GM06990 (cell line): ENCODE measurements at regions not wholly inside any gene's neighbourhood (a gene's known extent, or its start where the extent isn't known, plus 50 kb on each side); places are given as distances from the start of the nearest gene placed in this dataset.

Source experiments
- DNase-seq: peaks from one replicate; pipeline ENCODE4 v3.0.0-alpha.2; 2011; ENCODE audit not compliant: insufficient read length; ENCODE audit errors: extremely low read depth
- H3K27me3 ChIP-seq: replicated peaks from 2 replicates; pipeline ENCODE4 v1.6.0; 2011; ENCODE audit warnings: low read length; ENCODE audit not compliant: control insufficient read depth, insufficient read depth
- H3K36me3 ChIP-seq: 2 replicates; pipeline ENCODE4 v1.5.1; 2011; ENCODE audit warnings: low read length; ENCODE audit not compliant: control insufficient read depth, insufficient read depth
- H3K4me3 ChIP-seq: replicated peaks from 2 replicates; pipeline ENCODE4 v1.5.1; 2011; ENCODE audit warnings: low read depth, mild to moderate bottlenecking, control low read depth, low read length
- CTCF ChIP-seq: IDR thresholded peaks from 2 replicates; pipeline ENCODE4 v1.5.1; 2011; ENCODE audit warnings: low read length, control low read depth, mild to moderate bottlenecking, inconsistent platforms; ENCODE audit not compliant: insufficient read depth, poor library complexity, severe bottlenecking

- Histone ChIP-seq H3K36me3 (no peaks in the 10 kb centered on the region), H3K27me3 (no peaks in the 10 kb centered on the region), H3K4me3 (no peak overlapping the region)
- DNase-seq: no peak
- TF ChIP-seq CTCF: no peak
Observed at GRCh38 chr2:128930101-128930500, 611.4 kb upstream of the HS6ST1 start.

- TF ChIP-seq CTCF: no peak
- no peaks in the 10 kb centered on the region for H3K36me3 ChIP-seq
- no peak for DNase-seq
Observed at GRCh38 chr2:128940378-128940777, 621.7 kb upstream of the HS6ST1 start.

GRCh38 chr2:128941751-128942150 is 623.1 kb upstream of the HS6ST1 start:
- Histone ChIP-seq H3K36me3 (no peaks in the 10 kb centered on the region), H3K4me3 (no peak overlapping the region), H3K27me3 (no peaks in the 10 kb centered on the region)
- DNase-seq: no peak
- no peak for TF ChIP-seq CTCF

More at GRCh38 chr2:128940378-128940777, 621.7 kb upstream of the HS6ST1 start:
- Histone ChIP-seq H3K4me3 (no peak overlapping the region), H3K27me3 (no peaks in the 10 kb centered on the region)

- DNase-seq: no peak
- no peak for TF ChIP-seq CTCF
- Histone ChIP-seq H3K36me3 (no peaks in the 10 kb centered on the region), H3K4me3 (no peak overlapping the region), H3K27me3 (no peaks in the 10 kb centered on the region)
Observed at GRCh38 chr2:128949360-128949759, 630.7 kb upstream of the HS6ST1 start.

- Histone ChIP-seq H3K4me3 (no peak overlapping the region), H3K36me3 (no peaks in the 10 kb centered on the region), H3K27me3 (no peaks in the 10 kb centered on the region)
- TF ChIP-seq CTCF: no peak
- DNase-seq: no peak
Observed at GRCh38 chr2:128950758-128951157, 632.1 kb upstream of the HS6ST1 start.

- DNase-seq: no peak
- no peak overlapping the region for H3K4me3 ChIP-seq
- TF ChIP-seq CTCF: no peak
- H3K27me3 ChIP-seq: no peaks in the 10 kb centered on the region
- H3K36me3 ChIP-seq: no peaks in the 10 kb centered on the region
Observed at GRCh38 chr2:128958241-128958640, 639.6 kb upstream of the HS6ST1 start.
